HG03025 (cell line): ENCODE measurements at regions not wholly inside any gene's neighbourhood (a gene's known extent, or its start where the extent isn't known, plus 50 kb on each side); places are given as distances from the start of the nearest gene placed in this dataset.

Source experiments
- ATAC-seq: cut with Tn5 transposase; IDR thresholded peaks from one replicate; pipeline ENCODE4 v1.9.1; 2021; ENCODE audit warnings: mild to moderate bottlenecking, moderate library complexity; ENCODE audit not compliant: unreplicated experiment, low FRiP score

DNA sequence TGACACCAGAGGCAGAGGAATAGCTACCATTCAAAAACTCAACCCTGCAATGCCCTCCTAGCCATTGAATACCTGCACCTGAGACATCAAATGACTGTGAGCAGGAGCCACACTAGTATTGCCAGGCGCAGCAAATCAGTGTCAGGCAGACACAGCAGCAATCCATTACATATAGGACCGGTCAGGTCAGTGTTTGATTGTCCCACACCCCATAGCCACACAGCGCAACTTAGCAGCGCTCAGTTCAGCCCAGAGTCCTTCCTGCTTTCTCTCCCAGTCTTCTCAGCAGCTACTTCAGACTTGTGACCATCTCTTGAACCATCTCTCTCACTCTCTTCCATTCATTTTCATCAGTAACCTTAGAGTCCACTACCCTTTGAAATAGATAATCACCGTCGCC is 181.6 kb upstream of the GPR12 start:
- ATAC-seq = no peak

DNA sequence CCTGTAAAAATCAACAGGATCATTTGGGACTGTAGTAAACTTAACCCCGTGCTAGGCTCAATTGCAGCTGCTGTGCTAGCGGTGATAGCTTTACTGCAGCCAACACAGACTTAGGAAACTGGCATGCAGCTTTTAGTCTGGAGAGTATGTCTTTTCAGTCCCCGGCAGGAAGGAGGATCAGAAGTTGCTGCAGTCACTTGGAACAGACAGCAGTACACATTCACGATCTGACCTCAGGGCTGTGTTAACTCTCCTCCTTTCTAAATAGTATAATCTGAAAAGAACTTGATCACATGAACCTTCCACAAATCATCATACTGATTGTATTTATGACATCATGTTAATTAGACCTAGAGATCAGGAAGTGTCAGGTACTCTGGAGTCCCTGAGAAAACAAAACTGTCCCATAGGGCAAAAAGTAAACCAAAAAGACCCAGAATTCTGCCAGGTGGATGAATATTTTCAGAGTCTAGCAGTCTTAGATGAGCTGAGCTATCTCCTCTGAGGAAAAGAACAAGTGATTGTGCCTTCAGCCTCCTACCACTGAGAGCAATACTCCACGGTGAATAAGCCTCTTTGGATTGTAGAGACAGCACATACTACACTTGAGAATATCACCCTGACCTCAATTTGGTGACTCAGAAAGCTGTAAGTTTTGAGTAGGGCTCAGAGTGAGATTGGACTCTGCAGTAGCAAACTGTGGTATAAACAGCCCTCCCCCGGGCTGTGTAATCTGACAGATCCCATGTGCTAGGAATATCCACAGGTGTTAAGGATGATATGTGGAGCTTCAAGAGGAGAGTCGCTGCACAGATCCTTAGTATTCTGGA is 181.0 kb upstream of the GPR12 start:
- no peak for ATAC-seq

DNA sequence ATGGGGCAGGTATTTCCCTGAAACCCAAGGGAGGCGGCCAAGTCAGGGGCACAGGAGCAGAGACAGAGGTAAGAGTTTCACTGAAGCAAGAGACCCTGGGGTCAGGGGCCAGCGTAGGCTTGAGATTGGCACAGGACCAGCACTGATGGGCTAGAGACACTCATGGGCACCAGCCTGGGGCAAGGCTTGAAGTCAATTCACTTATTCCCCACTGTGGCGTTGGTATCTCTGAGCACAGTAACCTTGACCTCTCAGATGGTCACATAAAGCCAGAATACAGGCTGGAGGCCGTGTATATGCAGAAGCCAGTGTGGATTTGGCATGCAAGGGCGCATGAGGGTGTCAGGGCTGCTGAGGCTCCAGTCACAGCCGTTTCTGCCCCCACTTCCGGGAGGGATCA is 173.5 kb upstream of the GPR12 start:
- ATAC-seq = no peak

DNA sequence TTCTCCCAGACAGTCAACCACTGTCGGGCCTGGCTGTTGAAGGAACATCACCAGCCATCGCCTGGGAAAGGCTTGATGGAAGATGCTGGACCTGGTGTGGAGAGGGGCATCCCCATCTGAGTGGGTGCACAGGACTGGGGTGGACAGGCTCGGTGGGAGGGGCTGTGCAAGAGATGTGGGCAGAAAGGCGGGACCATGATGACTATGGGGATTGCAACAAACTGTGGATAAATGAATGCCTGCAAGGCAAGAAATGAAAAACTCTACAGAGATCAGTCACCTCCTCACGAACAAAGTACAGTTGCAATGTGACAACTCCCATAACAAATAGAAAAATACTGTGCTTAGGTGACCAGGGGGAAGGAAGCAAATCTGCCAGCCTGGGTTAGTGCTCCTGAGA is 171.9 kb upstream of the GPR12 start:
- no peak for ATAC-seq

DNA sequence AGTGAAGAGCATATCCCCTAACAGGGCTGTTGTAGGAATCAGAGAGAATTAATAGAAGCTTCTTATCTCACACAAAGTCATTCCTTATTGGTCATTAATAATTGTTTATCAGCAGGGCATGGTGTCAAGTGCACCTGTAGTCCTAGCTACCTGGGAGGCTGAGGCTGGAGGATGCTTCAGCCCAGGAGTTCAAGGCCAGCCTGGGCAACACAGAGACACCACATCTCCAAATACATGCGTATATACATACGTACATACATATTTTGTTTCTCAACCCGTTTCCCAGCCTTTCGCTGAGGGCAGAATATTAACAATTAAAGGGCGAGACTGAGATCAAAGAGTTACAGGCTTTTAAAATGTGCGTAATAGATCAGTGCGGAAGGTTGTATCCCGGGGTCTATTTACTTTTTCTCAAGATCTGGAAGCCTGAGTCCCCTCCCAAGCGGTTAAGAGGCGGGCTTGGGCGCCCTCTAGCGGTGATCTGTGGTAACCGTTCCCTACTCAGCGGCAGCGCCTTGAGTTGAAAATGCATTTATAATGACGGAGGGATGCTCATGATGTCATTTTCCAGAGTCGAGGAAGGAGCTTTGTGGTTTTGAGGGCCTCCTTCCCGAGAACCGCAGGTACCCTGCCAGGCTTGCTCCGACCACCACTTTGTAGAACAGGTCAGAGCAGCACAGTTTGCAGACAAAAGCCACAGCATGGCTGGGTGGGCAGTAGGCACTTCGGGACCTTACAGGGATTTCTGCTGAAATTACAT is 169.6 kb upstream of the GPR12 start:
- no peak for ATAC-seq

DNA sequence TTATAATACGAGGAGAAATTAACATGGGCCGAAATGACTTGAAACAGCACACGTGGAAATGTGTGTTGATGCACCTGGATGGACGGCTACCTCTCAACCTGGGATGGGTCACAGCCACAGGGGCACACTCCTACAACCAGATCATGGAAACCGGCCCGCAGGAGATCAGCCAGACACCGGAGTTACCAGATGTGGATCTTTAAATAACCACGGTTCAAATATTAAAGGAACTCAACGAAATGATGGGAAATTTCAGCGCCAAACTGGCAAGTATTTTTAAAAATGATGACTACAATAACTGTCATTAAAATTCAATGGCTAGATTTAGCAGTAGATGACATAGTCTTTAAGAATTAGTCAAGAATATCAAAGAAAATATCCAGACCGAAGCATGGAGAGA is 166.9 kb upstream of the GPR12 start:
- no peak for ATAC-seq

DNA sequence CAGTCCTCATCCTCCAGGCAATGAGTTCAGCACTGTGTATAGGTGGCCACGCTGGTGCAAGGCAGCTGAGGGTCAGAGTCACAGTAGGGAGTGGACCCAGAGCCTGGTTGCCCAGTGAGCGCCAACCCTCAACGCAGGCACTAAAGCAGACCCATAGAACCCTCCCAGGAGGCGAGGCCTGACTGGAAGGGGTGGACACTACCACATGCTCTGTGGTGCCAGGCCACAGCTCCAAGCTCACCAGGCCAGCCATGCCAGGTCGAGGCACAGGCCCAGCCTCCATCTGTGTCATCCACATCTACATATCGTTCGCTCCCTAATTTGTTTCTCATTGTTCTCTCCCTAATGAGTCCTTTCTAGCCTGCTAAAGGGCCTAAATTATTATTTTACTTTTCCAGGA is 165.8 kb upstream of the GPR12 start:
- ATAC-seq = no peak

DNA sequence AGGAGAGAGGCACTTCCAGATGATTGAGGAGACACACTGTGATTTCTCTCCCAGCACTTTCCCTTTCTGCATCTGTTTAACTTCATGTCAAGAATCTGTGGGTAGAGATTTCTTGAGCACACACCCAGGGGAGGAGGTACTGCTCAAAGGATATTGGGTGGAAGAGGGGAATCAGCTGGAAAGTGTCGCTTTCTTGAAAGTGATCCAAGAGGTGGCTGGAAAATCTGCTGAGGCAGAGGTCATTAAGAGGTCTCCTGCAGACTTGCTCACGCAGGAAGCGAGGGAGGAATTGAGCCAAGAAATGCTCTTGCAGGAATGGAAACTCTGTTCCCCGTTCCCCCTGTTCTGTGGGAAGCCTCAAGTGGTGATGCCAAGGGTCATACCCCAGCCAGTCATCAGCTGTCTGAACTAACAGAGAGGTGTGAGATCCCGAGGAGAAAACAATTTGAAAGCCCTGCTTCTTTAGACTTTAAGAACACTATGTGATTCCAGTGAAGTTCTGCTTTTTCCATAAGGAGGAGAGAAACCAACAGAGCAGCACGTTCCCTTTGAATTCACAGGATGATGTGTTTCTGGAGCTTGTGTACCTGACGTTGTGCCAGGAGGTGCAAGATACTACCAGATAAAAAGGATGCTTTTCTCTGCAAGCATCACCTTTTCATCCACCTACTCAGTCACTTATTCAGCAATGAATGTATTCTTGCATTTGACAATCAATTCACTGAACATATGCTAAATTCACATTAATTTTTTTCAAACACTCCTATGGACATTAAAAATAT is 163.4 kb upstream of the GPR12 start:
- ATAC-seq = no peak

DNA sequence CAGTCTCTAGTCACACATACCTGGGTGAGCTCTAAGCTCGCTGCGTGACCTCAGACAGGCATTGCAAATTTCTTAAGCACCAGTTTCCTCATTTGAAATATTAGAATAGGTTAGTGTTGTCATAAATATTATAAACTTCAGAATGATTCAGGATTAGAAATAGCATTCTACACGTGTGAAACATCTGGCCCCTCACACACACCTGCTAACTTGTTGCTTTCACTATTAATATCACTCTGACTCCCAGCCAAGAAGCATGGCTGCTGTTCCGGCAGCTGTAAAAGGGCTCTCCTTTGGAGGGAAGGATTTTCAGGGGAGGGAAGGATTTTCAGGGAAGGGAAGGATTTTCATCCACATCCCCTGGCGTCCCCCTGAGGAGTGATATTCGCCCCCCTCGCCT is 161.3 kb upstream of the GPR12 start:
- ATAC-seq = no peak

DNA sequence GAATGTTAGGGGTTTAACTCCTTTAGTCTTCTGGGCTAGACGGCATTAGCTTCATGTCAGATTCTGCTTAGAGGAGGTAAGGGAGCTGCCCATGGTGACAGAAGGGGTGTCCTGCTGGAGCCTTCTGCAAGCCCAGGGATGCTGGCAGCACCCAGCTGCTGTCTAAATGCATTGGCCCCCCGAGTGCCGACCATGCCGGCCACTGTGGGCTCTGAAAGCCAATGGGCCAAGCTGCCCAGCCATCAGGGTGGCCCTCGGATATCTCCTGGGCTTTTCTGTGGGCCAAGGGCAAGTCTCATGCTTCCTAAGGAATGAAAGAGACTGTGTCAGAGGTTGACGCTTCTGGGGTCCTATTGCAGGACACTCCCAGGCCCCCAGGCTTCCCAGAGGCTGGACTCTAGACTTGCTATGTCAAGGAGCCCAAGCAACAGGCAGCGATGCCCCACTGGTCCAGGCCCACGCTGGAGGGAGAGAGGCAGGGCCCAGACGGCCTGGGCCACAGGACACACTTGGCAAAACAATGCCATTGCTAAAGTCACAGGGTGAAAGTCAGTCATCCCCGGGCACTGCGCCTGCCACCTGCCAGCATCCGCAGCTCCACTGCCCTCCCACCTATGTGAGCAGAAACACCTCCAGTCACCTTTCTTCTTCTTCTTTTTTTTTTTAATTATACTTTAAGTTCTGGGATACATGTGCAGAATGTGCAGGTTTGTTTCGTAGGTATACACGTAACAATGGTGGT is 160.2 kb upstream of the GPR12 start:
- no peak for ATAC-seq

DNA sequence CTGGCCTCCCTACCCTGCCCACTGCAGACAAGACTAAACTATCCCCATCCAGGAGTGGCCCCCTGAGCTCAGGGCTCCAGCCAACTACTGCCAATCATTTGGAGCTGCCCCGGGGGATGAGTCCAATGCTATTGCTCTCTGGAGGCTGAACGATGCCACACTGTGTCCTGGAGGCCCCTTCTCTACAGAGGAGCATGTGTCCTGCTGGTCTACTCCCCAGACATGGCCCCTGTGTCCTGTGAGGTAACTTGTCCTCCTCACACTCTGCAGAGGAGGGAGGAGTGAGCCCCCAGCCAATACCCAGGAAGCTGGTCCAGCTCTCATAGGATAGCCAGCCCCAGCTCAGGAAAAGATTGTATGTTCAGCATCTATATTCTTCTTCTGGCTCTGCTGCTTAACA is 159.1 kb upstream of the GPR12 start:
- no peak for ATAC-seq

DNA sequence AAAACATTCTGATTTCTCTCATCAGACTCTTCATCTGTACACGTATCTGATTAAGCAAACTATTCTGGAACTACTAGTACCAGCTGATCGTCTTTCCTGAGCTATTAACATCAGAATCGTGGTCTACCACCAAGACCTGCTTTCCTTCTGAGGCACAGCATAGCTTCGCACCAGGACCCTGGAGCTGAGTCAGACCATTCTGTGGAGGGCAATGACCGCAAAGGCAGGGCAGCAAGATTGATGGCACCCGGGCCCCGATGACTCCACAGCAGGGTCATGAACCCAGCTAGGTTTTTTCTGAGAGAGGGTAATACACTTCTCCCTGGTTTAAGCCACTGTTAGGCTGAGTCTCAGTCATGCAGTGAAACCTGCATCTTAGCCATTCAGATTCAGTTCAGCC is 158.7 kb upstream of the GPR12 start:
- ATAC-seq = no peak

DNA sequence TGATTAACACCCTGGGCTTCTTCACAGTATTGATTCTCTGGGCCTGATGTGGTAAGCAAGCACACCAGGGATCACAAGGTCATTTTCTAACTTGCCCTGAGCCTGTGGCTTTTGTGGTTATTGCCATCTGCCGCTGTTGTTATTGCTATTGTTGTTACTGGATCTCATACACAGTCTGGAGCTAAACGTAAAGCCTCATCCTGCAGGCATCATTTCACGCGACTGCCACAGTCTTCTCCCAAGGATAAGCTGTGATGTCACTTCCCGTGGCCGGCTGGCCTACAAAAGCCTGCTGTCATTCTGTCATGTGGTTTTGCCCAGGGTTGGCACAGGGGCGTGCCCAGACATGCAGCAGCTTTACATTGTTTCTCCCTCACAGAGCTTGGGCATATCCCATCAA is 154.0 kb upstream of the GPR12 start:
- ATAC-seq = no peak

DNA sequence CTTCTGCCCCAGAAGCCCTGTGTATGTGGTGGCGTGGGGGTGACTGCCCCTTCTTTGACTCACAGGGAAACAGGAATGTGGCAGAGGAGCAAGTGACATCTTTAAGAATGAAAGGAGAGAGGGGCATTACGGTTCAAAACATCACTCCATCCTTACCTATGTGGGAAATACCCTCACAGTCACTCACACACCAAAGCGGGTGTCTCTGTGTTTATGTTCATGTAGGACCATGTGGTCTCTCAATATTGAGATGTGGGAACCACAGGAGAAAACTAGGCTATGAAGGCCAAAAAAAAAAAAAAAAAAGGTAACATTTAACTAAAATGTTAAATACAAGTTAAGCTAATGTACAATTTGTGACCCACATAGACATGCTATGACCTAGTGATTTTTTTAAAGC is 153.6 kb upstream of the GPR12 start:
- no peak for ATAC-seq

DNA sequence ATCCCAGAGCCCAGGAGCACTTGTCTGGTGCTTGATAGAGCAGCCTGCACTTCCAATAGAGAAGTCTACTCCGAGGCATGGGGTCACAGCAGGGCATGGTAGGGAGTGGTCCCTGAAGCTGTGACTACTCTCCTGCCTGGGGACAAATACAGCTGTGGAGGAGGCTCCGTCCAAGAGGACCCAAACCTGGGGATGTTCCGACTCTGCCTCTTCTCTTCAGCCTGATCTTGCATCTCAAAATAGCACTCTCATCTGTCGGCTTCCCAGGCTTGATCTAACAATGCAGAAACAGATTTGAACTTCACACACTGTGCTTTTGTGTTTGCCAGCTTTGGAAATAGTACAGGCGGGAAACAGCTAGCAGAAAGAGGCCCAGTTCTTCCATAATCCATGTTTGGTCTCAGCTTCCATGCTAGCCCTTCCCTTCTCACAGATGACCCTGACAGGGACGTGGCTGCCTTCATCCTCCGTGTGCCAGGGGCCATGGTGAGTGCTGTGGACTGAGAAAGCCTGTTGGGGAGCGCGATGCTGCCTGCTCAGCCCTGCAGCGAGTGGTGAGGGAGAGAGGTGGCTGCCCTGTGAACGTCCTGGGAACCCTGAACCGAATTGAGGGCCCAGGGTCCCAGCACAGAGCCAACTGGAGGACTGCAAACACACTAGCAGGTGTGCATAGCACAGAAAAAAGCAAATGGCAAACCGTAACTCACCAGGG is 150.3 kb upstream of the GPR12 start:
- ATAC-seq = no peak

DNA sequence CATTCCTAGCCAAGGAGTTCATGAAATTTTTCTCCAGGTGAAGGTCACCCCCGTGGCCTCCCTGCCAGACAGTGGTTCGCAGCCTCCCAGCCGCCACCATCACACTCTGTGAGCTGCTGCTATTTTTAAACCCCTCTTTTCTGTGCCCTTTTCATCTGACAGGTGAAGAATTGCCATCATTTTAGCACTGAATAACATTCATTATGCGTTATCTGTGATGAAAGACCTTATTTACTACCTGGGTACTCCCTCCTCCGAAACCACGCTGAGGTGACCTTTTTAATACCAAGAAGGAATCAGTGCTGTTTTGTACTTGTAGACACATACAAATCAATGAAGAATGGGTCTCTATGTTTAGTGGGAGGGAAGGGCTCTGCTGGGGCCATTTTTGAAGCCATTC is 148.9 kb upstream of the GPR12 start:
- ATAC-seq = no peak

DNA sequence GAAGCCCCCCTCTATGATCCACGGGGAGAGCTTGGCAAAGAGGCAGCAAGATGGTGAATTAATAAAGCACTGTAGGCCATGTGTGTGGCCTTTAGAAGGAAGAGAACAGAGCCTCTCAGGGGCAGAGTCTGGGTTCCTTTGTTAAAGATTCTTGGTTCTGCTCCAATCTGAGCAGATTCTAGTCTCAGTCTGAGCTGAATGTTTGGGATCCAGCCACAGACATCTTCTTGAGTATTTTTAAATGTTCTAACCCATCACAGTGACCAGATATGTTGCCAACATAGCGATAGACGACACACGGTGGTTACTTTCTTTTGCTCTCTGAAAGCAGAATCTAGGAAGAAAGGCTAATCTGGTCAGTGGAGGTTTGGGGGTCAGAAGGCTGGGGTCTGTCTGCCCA is 147.5 kb upstream of the GPR12 start:
- ATAC-seq = no peak

DNA sequence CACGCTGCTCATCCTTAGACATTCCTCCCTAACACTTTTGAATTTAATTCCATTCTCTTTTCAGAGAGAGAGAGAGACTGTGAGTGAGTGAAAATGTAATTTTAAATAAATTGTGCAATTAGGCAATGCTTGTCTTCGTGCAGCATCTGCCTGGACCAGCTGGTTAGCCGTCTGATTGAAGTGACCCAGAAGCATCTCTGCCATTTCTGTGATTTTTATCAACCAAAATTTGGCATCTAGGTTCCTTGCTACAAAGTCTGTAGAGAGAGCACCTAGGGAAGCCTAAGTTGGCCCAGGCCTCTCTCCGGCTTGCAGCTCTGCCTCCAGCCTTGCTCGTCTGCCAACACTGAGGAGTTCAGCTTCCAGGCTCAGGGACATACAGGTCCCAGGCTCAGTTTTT is 138.6 kb upstream of the GPR12 start:
- no peak for ATAC-seq

DNA sequence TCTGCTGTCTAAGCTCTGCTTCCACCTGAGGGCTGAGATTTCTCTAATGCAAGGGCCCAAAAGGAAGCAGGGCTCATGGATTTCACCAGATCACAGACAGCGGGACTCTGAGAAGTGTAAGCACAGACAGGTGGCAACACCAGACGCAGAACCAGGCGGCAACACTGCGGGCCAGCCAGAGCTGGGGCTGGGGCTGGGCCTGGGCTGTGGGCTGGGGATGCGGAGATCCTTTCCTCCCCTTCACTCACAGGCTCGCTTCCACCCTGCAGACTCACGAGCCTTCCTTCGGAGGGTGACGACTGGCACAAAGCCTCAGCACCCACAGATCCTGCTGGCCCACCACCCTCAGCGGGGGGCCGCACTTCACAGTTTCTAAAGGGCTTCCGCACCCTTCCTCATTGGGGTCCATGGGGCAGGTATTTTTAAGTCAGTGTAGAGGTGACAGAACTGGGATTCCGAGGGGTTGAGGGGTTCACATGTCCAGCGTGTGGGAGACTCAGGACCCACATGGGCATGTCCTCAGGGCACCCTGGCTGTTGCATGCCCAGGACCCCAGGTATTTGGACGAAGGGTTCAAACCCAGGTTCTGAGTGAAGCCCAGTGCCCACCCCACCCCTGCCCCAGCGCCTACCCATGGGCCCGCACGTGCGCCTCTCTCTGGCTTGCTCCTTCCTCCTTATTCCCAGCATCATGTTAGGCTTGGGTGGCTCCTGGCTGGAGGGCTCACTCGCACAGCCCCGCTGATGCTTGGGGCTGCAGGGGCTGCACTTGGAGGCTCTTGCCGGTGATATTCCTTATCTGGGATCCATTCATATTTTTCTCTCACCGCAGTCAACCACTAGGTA is 137.3 kb upstream of the GPR12 start:
- ATAC-seq = no peak
